GM18867 (cell line): ENCODE measurements at regions not wholly inside any gene's neighbourhood (a gene's known extent, or its start where the extent isn't known, plus 50 kb on each side); places are given as distances from the start of the nearest gene placed in this dataset.

Source experiments
- ATAC-seq: cut with Tn5 transposase; IDR thresholded peaks from one replicate; pipeline ENCODE4 v1.9.1; 2021; ENCODE audit warnings: mild to moderate bottlenecking, moderate library complexity; ENCODE audit not compliant: unreplicated experiment

- ATAC-seq, result no peak
These were observed 380.1 kb upstream of the NUDT12 start for GRCh38 chr5:103942587-103943186.

- ATAC-seq, result no peak
These were observed 379.0 kb upstream of the NUDT12 start for GRCh38 chr5:103941596-103941995.

- ATAC-seq, result no peak
These were observed 375.6 kb upstream of the NUDT12 start for GRCh38 chr5:103938146-103938695.

GRCh38 chr5:103929338-103930013 is 366.9 kb upstream of the NUDT12 start:
- peak; percentile 85 for ATAC-seq

GRCh38 chr5:103927739-103928138 is 365.1 kb upstream of the NUDT12 start:
- no peak for ATAC-seq

- ATAC-seq, result no peak
These were observed 361.1 kb upstream of the NUDT12 start for GRCh38 chr5:103923616-103924168.

- ATAC-seq, result no peak
These were observed 356.9 kb upstream of the NUDT12 start for GRCh38 chr5:103919506-103919905.

GRCh38 chr5:103918668-103919367 is 356.2 kb upstream of the NUDT12 start:
- no peak for ATAC-seq

GRCh38 chr5:103915081-103915480 is 352.5 kb upstream of the NUDT12 start:
- ATAC-seq, result no peak

- ATAC-seq, result no peak
These were observed 348.2 kb upstream of the NUDT12 start for GRCh38 chr5:103910786-103911185.

GRCh38 chr5:103910011-103910410 is 347.4 kb upstream of the NUDT12 start:
- ATAC-seq, result no peak

- no peak for ATAC-seq
These were observed 346.8 kb upstream of the NUDT12 start for GRCh38 chr5:103909391-103909790.

- ATAC-seq, result no peak
These were observed 345.9 kb upstream of the NUDT12 start for GRCh38 chr5:103908336-103909080.

- ATAC-seq, result no peak
These were observed 344.4 kb upstream of the NUDT12 start for GRCh38 chr5:103907001-103907400.

GRCh38 chr5:103904651-103905050 is 342.1 kb upstream of the NUDT12 start:
- ATAC-seq, result no peak

GRCh38 chr5:103902893-103903292 is 340.3 kb upstream of the NUDT12 start:
- ATAC-seq, result no peak

- no peak for ATAC-seq
These were observed 339.3 kb upstream of the NUDT12 start for GRCh38 chr5:103901885-103902284.

- no peak for ATAC-seq
These were observed 334.0 kb upstream of the NUDT12 start for GRCh38 chr5:103896593-103896992.

- no peak for ATAC-seq
These were observed 333.1 kb upstream of the NUDT12 start for GRCh38 chr5:103895738-103896137.

GRCh38 chr5:103894882-103895281 is 332.3 kb upstream of the NUDT12 start:
- no peak for ATAC-seq

GRCh38 chr5:103891151-103891550 is 328.6 kb upstream of the NUDT12 start:
- no peak for ATAC-seq
